Coronary artery (tissue), 2 donors: ENCODE measurements at regions not wholly inside any gene's neighbourhood (a gene's known extent, or its start where the extent isn't known, plus 50 kb on each side); places are given as distances from the start of the nearest gene placed in this dataset.
"Not testable (repeated sequence)": the region's sequence is repeated elsewhere in the genome, so short reads cannot be mapped to it uniquely, and the experiment has no call there.

Experiments
- DNase-seq: peaks from one replicate; pipeline ENCODE4 v3.0.0-alpha.2; 2017; ENCODE audit warnings: low spot score
- H3K27ac ChIP-seq, 2 donors: fragments of 200-600 bp; sonication (generic); one replicate each; pipeline ENCODE4 v1.5.1; 2016 to 2019
- H3K4me3 ChIP-seq: fragments of 200-600 bp; sonication (generic); 2 replicates; pipeline ENCODE4 v1.5.1; 2016; ENCODE audit warnings: mild to moderate bottlenecking, moderate library complexity
- CTCF ChIP-seq: fragments of 200-600 bp; sonication (generic); IDR thresholded peaks from one replicate; pipeline ENCODE4 v1.5.1; 2019; ENCODE audit warnings: antibody characterized with exemption

GRCh38 chr3:104257486-104257885 is 1109.2 kb upstream of the ALCAM start:
- H3K4me3 ChIP-seq: no peak overlapping the region
- TF ChIP-seq CTCF: no peak
- no peak for DNase-seq
- no peak overlapping the region for H3K27ac ChIP-seq

- no peak for DNase-seq
- no peak overlapping the region for H3K27ac ChIP-seq
- TF ChIP-seq CTCF: no peak
- no peak overlapping the region for H3K4me3 ChIP-seq
Measured at GRCh38 chr3:104263477-104263876, 1103.2 kb upstream of the ALCAM start.

- not testable (repeated sequence) for H3K4me3 ChIP-seq, H3K27ac ChIP-seq, DNase-seq
Measured at GRCh38 chr3:104266219-104266618, 1100.5 kb upstream of the ALCAM start.

- DNase-seq: no peak
- Histone ChIP-seq H3K4me3 (no peak overlapping the region), H3K27ac (no peak overlapping the region)
- no peak for TF ChIP-seq CTCF
Measured at GRCh38 chr3:104269771-104270170, 1096.9 kb upstream of the ALCAM start.

- Histone ChIP-seq H3K27ac (no peak overlapping the region), H3K4me3 (no peak overlapping the region)
- DNase-seq: no peak
- peak; percentile 44 for TF ChIP-seq CTCF
Measured at GRCh38 chr3:104273046-104273649, 1093.6 kb upstream of the ALCAM start.

- Histone ChIP-seq H3K27ac (no peak overlapping the region), H3K4me3 (no peak overlapping the region)
- no peak for TF ChIP-seq CTCF
- DNase-seq: no peak
Measured at GRCh38 chr3:104275199-104275598, 1091.5 kb upstream of the ALCAM start.

- H3K4me3 ChIP-seq: peak overlapping the region; percentile 56
- no peak for DNase-seq
- no peak for TF ChIP-seq CTCF
- H3K27ac ChIP-seq: no peak overlapping the region
Measured at GRCh38 chr3:104279617-104280016, 1087.1 kb upstream of the ALCAM start.

- no peak for DNase-seq
- no peak for TF ChIP-seq CTCF
- H3K4me3 ChIP-seq: no peak overlapping the region
- no peak overlapping the region for H3K27ac ChIP-seq
Measured at GRCh38 chr3:104281713-104282112, 1085.0 kb upstream of the ALCAM start.
